ENCODE measurements at regions not wholly inside any gene's neighbourhood (a gene's known extent, or its start where the extent isn't known, plus 50 kb on each side); places are given as distances from the start of the nearest gene placed in this dataset.
"Not testable (repeated sequence)": the region's sequence is repeated elsewhere in the genome, so short reads cannot be mapped to it uniquely, and the experiment has no call there.

DNA sequence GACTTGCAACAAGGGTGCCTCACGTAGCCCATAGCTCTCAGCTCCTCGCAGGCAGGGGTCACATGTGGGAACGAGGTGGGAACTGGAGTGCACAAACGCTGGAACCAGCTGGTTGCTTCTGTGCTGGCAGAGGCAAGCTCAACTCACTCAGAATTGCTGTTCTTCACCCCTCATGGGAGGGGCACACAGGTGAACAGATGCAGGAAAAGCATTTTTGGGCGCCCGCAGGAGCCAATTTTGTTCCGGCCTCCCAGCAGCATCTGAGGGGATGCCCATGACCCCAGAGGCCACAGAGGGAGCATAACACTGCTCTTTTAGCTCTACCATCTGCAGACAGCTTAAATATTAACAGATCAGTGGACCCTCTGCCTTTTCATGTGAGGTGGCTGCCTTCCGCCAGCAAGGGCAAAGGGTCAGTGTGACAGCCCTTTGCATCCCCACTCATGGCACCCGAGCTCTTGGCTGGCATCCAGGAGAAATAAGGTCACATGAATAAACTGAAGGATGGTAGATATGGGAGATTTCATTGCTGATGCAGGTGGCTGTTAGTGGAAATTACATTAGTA lies 196.2 kb downstream of the SLCO4C1 start (continued):
- no peak for TF ChIP-seq BCL11A (IDR thresholded peaks at IDR 0.05; ENCODE audit: low read depth in 2 of 2, low read length in 2 of 2)
- TF ChIP-seq HDAC2 (IDR thresholded peaks at IDR 0.05; ENCODE audit: borderline replicate concordance in 1 of 2, low read depth in 2 of 2, low read length in 2 of 2) = no peak
- no peak for TF ChIP-seq JUND (IDR thresholded peaks at IDR 0.05; ENCODE audit: low read length)

- CTCF ChIA-PET (ENCODE audit: partially characterized antibody) = interaction anchor here (1.3 kb wide), 1 partner anchor 8 kb away, joined by 8 read pairs; no protein-coding TSS in a partner anchor
- H3K4ac ChIP-seq (replicated peaks; ENCODE audit: insufficient read length, low read depth, low read length); H2BK15ac ChIP-seq (ENCODE audit: low read length); POLR2A ChIA-PET (ENCODE audit: partially characterized antibody); H3K9ac ChIP-seq (replicated peaks in 1 of 4; ENCODE audit: extremely low read depth in 1 of 4, low read depth in 3 of 4, low read length in 3 of 4); H2BK5ac ChIP-seq (ENCODE audit: low read depth, low read length); H2AFZ ChIP-seq (ENCODE audit: low read length); H3K14ac ChIP-seq (ENCODE audit: insufficient read length); H4K5ac ChIP-seq (ENCODE audit: insufficient read length, low read depth, low read length); H2AK5ac ChIP-seq (ENCODE audit: low read depth, low read length); H3K4me2 ChIP-seq (ENCODE audit: insufficient read depth in 1 of 2, low read depth in 2 of 2, low read length in 2 of 2); H3K27ac ChIP-seq (ENCODE audit: low read depth, low read length); H2BK20ac ChIP-seq (ENCODE audit: low read length); H3K56ac ChIP-seq (replicated peaks; ENCODE audit: insufficient read length, low read depth, low read length); H3K18ac ChIP-seq (ENCODE audit: extremely low read depth, low read length); DNase-seq (ENCODE audit: low read depth in 1 of 2, low spot score in 2 of 2); H3K4me3 ChIP-seq (ENCODE audit: extremely low read depth in 1 of 4, insufficient read depth in 2 of 4, low read depth in 3 of 4, low read length in 4 of 4); H3K23me2 ChIP-seq (ENCODE audit: low read depth, low read length); H3K79me1 ChIP-seq (ENCODE audit: low read depth, low read length); H4K20me1 ChIP-seq (replicated peaks in 1 of 2; ENCODE audit: control insufficient read depth in 1 of 2, insufficient read depth in 2 of 2, low read length in 2 of 2); FAIRE-seq; H3K23ac ChIP-seq (ENCODE audit: insufficient read length); H4K8ac ChIP-seq (ENCODE audit: extremely low read depth, insufficient read depth, low read length); H3K79me2 ChIP-seq (ENCODE audit: control insufficient read depth in 1 of 2, insufficient read depth in 2 of 2, low read length in 2 of 2); H3K27me3 ChIP-seq (replicated peaks in 1 of 4; ENCODE audit: control insufficient read depth in 3 of 4, extremely low read depth in 1 of 4, insufficient read depth in 3 of 4, low read length in 3 of 4); H2BK12ac ChIP-seq (ENCODE audit: low read depth, low read length); H3K36me3 ChIP-seq (ENCODE audit: control insufficient read depth in 2 of 4, insufficient read depth in 4 of 4, low read length in 3 of 4); H3K9me3 ChIP-seq (ENCODE audit: insufficient read depth in 2 of 2, low read depth in 1 of 2, low read length in 1 of 2); H2BK120ac ChIP-seq (replicated peaks; ENCODE audit: low read depth, low read length); H4K91ac ChIP-seq (replicated peaks; ENCODE audit: insufficient read length, low read length); H3K4me1 ChIP-seq (replicated peaks in 1 of 4; ENCODE audit: control insufficient read depth in 3 of 4, insufficient read depth in 4 of 4, low read length in 3 of 4): not testable (repeated sequence)
- 96% methylated on average over 6 of the region's 6 CpGs; no CpG with 5 or more reads in 1 of the 2 experiments for WGBS, 2 experiments (ENCODE audit: extremely low coverage in 1 of 2, insufficient coverage in 1 of 2, insufficient read length in 1 of 2, insufficient replicate concordance in 2 of 2, low coverage in 1 of 2, low lambda C conversion rate in 2 of 2, missing lambda C conversion rate in 1 of 2)
Measured at GRCh38 chr5:102099083-102099482, 197.0 kb downstream of the SLCO4C1 start.

All from H1 (cell line).